ENCODE measurements at regions not wholly inside any gene's neighbourhood (a gene's known extent, or its start where the extent isn't known, plus 50 kb on each side); places are given as distances from the start of the nearest gene placed in this dataset.

DNA sequence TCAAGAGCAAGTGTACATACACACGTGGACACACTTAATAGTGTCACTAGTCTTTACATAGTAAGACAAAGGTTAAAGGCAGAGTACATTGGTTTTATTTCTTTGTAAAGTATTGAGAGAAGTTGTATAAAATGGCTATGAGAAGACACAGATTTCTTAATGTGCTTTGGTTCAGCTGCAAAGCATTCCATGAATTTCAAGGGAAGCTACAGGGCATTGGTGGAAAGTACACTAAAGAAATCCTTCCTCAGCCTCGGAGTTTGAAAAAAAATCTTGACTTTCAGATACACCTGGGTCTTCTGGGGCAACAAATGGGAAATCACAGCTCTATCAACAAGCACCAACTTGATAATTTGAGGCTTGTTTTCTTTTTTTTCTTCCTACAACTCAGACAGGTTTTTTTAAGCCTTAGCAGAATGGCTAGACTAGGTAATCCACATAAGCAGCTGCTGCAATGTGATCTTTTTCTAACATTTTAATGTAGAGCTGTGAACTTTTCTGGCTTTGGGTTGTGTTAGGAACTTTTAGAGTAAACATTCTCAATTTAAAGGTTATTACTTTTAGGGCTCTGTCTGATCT lies 140.4 kb upstream of the FST start:
- no peaks in the 10 kb centered on the region for H3K27me3 ChIP-seq (replicated peaks in 1 of 4; ENCODE audit: control extremely low read depth in 1 of 4, control insufficient read depth in 3 of 4, insufficient read depth in 4 of 4, low read length in 3 of 4)
- no peak for DNase-seq
- no peaks in the 10 kb centered on the region for H3K79me2 ChIP-seq (ENCODE audit: control insufficient read depth, insufficient read depth, low read length)
- H3K4me1 ChIP-seq (ENCODE audit: control insufficient read depth in 2 of 2, insufficient read depth in 2 of 2, low read length in 2 of 2) = no peaks in the 10 kb centered on the region
- H3K4me3 ChIP-seq (ENCODE audit: control extremely low read depth in 1 of 5, extremely low read depth in 1 of 5, insufficient read depth in 1 of 5, low read depth in 2 of 5, low read length in 4 of 5) = no peak overlapping the region
- no peak overlapping the region for H2AFZ ChIP-seq (ENCODE audit: insufficient read depth, low read depth, low read length, poor library complexity, severe bottlenecking)
- POLR2A ChIA-PET = no interaction called here
- H3K9me3 ChIP-seq (ENCODE audit: control extremely low read depth in 1 of 3, control insufficient read depth in 2 of 3, insufficient read depth in 1 of 3, low read length in 2 of 3) = peaks cover 0 to 3% (median 0%) of the 10 kb centered on the region in 3 donors
- H3K4me3 Mint-ChIP-seq = no peak overlapping the region
- no peak overlapping the region for H3K27ac Mint-ChIP-seq
- H3K4me2 ChIP-seq (replicated peaks; ENCODE audit: low read depth, low read length, poor library complexity, severe bottlenecking) = no peak overlapping the region
- no peak overlapping the region for H3K9ac ChIP-seq (ENCODE audit: low read length)
- H3K36me3 ChIP-seq (replicated peaks in 1 of 2; ENCODE audit: control extremely low read depth in 1 of 2, control insufficient read depth in 1 of 2, extremely low read depth in 1 of 2, insufficient read depth in 2 of 2, low read length in 1 of 2) = no peaks in the 10 kb centered on the region
- CTCF ChIA-PET = no interaction called here
- intact Hi-C loops (cut with micrococcal nuclease) = no loop called here
- ATAC-seq (ENCODE audit: low read depth) = no peak
- no peaks in the 10 kb centered on the region for H3K27me3 Mint-ChIP-seq
- 60% methylated on average over 1 of the region's 2 CpGs for WGBS (ENCODE audit: insufficient coverage)
- H3K9me3 Mint-ChIP-seq (ENCODE audit: insufficient read depth) = peaks cover 2% of the 10 kb centered on the region
- no peak overlapping the region for H3K27ac ChIP-seq (ENCODE audit: low read length in 2 of 2)
- TF ChIP-seq EZH2 (IDR thresholded peaks at IDR 0.05; ENCODE audit: borderline replicate concordance, insufficient read depth, low read depth, low read length, poor library complexity, severe bottlenecking) = no peak
- TF ChIP-seq, protein P1, sequence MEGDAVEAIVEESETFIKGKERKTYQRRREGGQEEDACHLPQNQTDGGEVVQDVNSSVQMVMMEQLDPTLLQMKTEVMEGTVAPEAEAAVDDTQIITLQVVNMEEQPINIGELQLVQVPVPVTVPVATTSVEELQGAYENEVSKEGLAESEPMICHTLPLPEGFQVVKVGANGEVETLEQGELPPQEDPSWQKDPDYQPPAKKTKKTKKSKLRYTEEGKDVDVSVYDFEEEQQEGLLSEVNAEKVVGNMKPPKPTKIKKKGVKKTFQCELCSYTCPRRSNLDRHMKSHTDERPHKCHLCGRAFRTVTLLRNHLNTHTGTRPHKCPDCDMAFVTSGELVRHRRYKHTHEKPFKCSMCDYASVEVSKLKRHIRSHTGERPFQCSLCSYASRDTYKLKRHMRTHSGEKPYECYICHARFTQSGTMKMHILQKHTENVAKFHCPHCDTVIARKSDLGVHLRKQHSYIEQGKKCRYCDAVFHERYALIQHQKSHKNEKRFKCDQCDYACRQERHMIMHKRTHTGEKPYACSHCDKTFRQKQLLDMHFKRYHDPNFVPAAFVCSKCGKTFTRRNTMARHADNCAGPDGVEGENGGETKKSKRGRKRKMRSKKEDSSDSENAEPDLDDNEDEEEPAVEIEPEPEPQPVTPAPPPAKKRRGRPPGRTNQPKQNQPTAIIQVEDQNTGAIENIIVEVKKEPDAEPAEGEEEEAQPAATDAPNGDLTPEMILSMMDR (IDR thresholded peaks at IDR 0.05) = no peak
- no peaks in the 10 kb centered on the region for H3K4me1 Mint-ChIP-seq
- H4K20me1 ChIP-seq (ENCODE audit: control insufficient read depth, insufficient read depth, low read length, poor library complexity, severe bottlenecking) = no peaks in the 10 kb centered on the region

- intact Hi-C loops (cut with micrococcal nuclease) = no loop called here
- WGBS (ENCODE audit: insufficient coverage) = 92% methylated on average over 2 of the region's 3 CpGs
- Histone ChIP-seq H3K79me2 (ENCODE audit: control insufficient read depth, insufficient read depth, low read length) (no peaks in the 10 kb centered on the region), H3K36me3 (replicated peaks in 1 of 2; ENCODE audit: control extremely low read depth in 1 of 2, control insufficient read depth in 1 of 2, extremely low read depth in 1 of 2, insufficient read depth in 2 of 2, low read length in 1 of 2) (no peaks in the 10 kb centered on the region), H3K4me2 (replicated peaks; ENCODE audit: low read depth, low read length, poor library complexity, severe bottlenecking) (no peak overlapping the region), H3K27me3 (replicated peaks in 1 of 4; ENCODE audit: control extremely low read depth in 1 of 4, control insufficient read depth in 3 of 4, insufficient read depth in 4 of 4, low read length in 3 of 4) (no peaks in the 10 kb centered on the region), H2AFZ (ENCODE audit: insufficient read depth, low read depth, low read length, poor library complexity, severe bottlenecking) (no peak overlapping the region), H4K20me1 (ENCODE audit: control insufficient read depth, insufficient read depth, low read length, poor library complexity, severe bottlenecking) (no peaks in the 10 kb centered on the region), H3K27ac (ENCODE audit: low read length in 2 of 2) (no peak overlapping the region), H3K9ac (ENCODE audit: low read length) (no peak overlapping the region), H3K4me1 (ENCODE audit: control insufficient read depth in 2 of 2, insufficient read depth in 2 of 2, low read length in 2 of 2) (no peaks in the 10 kb centered on the region), H3K4me3 (ENCODE audit: control extremely low read depth in 1 of 5, extremely low read depth in 1 of 5, insufficient read depth in 1 of 5, low read depth in 2 of 5, low read length in 4 of 5) (no peak overlapping the region), H3K9me3 (ENCODE audit: control extremely low read depth in 1 of 3, control insufficient read depth in 2 of 3, insufficient read depth in 1 of 3, low read length in 2 of 3) (peaks cover 0 to 3% (median 0%) of the 10 kb centered on the region in 3 donors)
- TF ChIP-seq, protein P1 (IDR thresholded peaks at IDR 0.05) = no peak
- no peak for TF ChIP-seq EZH2 (IDR thresholded peaks at IDR 0.05; ENCODE audit: borderline replicate concordance, insufficient read depth, low read depth, low read length, poor library complexity, severe bottlenecking)
- Mint-ChIP-seq H3K4me1 (no peaks in the 10 kb centered on the region), H3K4me3 (no peak overlapping the region), H3K9me3 (ENCODE audit: insufficient read depth) (peaks cover 4% of the 10 kb centered on the region), H3K27ac (no peak overlapping the region), H3K27me3 (no peaks in the 10 kb centered on the region)
- no peak for ATAC-seq (ENCODE audit: low read depth)
- DNase-seq = no peak
- ChIA-PET CTCF (no interaction called here), POLR2A (no interaction called here)
Observed at GRCh38 chr5:53340956-53341750, 139.3 kb upstream of the FST start.

Measured in B cell (primary cell).